ENCODE measurements at regions not wholly inside any gene's neighbourhood (a gene's known extent, or its start where the extent isn't known, plus 50 kb on each side); places are given as distances from the start of the nearest gene placed in this dataset.

DNA sequence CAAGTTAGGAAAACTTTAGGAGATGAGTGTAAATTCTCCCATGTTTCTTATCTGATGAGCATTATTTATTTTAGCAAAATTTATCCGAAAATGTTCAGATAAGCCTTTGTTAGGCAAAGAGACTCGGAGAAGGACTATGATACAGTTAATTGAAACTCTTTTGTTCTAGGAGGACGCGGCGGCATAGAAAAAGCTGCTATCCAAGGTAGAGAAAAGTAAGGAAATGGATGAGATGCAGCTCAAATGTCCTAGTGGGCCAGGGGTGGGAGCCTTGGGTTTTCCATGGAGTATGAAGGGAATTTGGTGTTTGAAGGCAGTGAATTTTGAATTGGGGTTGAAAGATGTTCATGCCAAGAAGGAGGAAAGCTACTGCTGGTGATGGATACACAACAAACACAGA lies 1504.5 kb downstream of the AACS start:
- no peak overlapping the region for H4K91ac ChIP-seq (ENCODE audit: low read depth, low read length, poor library complexity)
- no peak overlapping the region for H3K14ac ChIP-seq (ENCODE audit: low read length)
- H2BK15ac ChIP-seq (ENCODE audit: low read length) = no peak overlapping the region
- no peak overlapping the region for H4K8ac ChIP-seq (ENCODE audit: low read depth, low read length)
- H3K18ac ChIP-seq (ENCODE audit: low read length) = no peak overlapping the region
- no peaks in the 10 kb centered on the region for H3K9me3 ChIP-seq (replicated peaks in 1 of 2; ENCODE audit: control insufficient read depth in 2 of 2, insufficient read depth in 1 of 2, low read depth in 1 of 2, low read length in 2 of 2)
- no peak overlapping the region for H2BK12ac ChIP-seq (ENCODE audit: low read length)
- no peak overlapping the region for H3K23ac ChIP-seq (ENCODE audit: low read depth, low read length, poor library complexity)
- H3K4ac ChIP-seq (ENCODE audit: low read length) = no peak overlapping the region
- H3K36me3 ChIP-seq (replicated peaks in 1 of 2; ENCODE audit: control insufficient read depth in 2 of 2, insufficient read depth in 2 of 2, low read length in 2 of 2) = no peaks in the 10 kb centered on the region
- no peak overlapping the region for H3K4me3 ChIP-seq (ENCODE audit: low read length in 2 of 2)
- H2BK5ac ChIP-seq (ENCODE audit: low read length) = no peak overlapping the region
- no peak overlapping the region for H2BK120ac ChIP-seq (ENCODE audit: low read depth, low read length)
- no CpG with 5 or more reads among the region's 5 CpGs for WGBS, 2 donors (ENCODE audit: extremely low coverage in 2 of 2, insufficient read length in 2 of 2, insufficient replicate concordance in 1 of 2)
- no peak overlapping the region for H2AFZ ChIP-seq (ENCODE audit: low read length)
- no peaks in the 10 kb centered on the region for H3K4me1 ChIP-seq (ENCODE audit: control insufficient read depth in 2 of 2, insufficient read depth in 1 of 2, low read depth in 1 of 2, low read length in 2 of 2)
- no peak overlapping the region for H3K9ac ChIP-seq (ENCODE audit: low read depth, low read length, poor library complexity)
- no peak overlapping the region for H2AK5ac ChIP-seq (ENCODE audit: low read depth, low read length)
- no peak for DNase-seq (ENCODE audit: low spot score)
- H3K27ac ChIP-seq (replicated peaks; ENCODE audit: low read length) = no peak overlapping the region
- no peak overlapping the region for H3K4me2 ChIP-seq (ENCODE audit: insufficient read depth, low read length, poor library complexity, severe bottlenecking)
- no peaks in the 10 kb centered on the region for H3K27me3 ChIP-seq (ENCODE audit: control insufficient read depth in 3 of 3, insufficient read depth in 3 of 3, low read depth in 1 of 3, low read length in 3 of 3)
- no peaks in the 10 kb centered on the region for H3K79me1 ChIP-seq (ENCODE audit: low read depth, low read length)

DNA sequence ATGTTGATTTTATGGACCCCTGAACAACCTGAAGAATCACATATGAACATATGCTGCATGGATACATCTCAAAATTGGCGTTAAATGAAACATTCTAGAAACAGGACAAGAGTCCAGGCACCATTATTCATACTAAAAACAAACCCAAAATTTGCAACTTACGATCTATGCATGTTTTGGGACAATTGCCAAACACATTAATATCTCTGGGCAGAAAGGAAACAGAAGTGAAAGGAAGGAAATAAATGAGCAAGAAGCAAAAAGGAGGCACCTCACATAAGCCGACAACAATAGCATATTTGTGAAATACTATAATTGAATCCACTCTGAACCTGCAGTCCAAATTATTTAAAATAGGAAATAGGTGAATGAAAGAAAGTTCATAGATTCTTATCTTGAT lies 1505.3 kb downstream of the AACS start:
- Histone ChIP-seq H3K18ac (ENCODE audit: low read length) (no peak overlapping the region), H3K4me2 (ENCODE audit: insufficient read depth, low read length, poor library complexity, severe bottlenecking) (no peak overlapping the region), H4K8ac (ENCODE audit: low read depth, low read length) (no peak overlapping the region), H3K27ac (replicated peaks; ENCODE audit: low read length) (no peak overlapping the region), H2BK5ac (ENCODE audit: low read length) (no peak overlapping the region), H2AK5ac (ENCODE audit: low read depth, low read length) (no peak overlapping the region), H2AFZ (ENCODE audit: low read length) (no peak overlapping the region), H3K4me1 (ENCODE audit: control insufficient read depth in 2 of 2, insufficient read depth in 1 of 2, low read depth in 1 of 2, low read length in 2 of 2) (no peaks in the 10 kb centered on the region), H3K4me3 (ENCODE audit: low read length in 2 of 2) (no peak overlapping the region), H3K27me3 (ENCODE audit: control insufficient read depth in 3 of 3, insufficient read depth in 3 of 3, low read depth in 1 of 3, low read length in 3 of 3) (no peaks in the 10 kb centered on the region), H2BK120ac (ENCODE audit: low read depth, low read length) (no peak overlapping the region), H3K9me3 (replicated peaks in 1 of 2; ENCODE audit: control insufficient read depth in 2 of 2, insufficient read depth in 1 of 2, low read depth in 1 of 2, low read length in 2 of 2) (no peaks in the 10 kb centered on the region), H3K9ac (ENCODE audit: low read depth, low read length, poor library complexity) (no peak overlapping the region), H3K79me1 (ENCODE audit: low read depth, low read length) (no peaks in the 10 kb centered on the region), H3K14ac (ENCODE audit: low read length) (no peak overlapping the region), H3K23ac (ENCODE audit: low read depth, low read length, poor library complexity) (no peak overlapping the region), H3K36me3 (replicated peaks in 1 of 2; ENCODE audit: control insufficient read depth in 2 of 2, insufficient read depth in 2 of 2, low read length in 2 of 2) (no peaks in the 10 kb centered on the region), H2BK15ac (ENCODE audit: low read length) (no peak overlapping the region), H2BK12ac (ENCODE audit: low read length) (no peak overlapping the region), H3K4ac (ENCODE audit: low read length) (no peak overlapping the region), H4K91ac (ENCODE audit: low read depth, low read length, poor library complexity) (no peak overlapping the region)
- DNase-seq (ENCODE audit: low spot score) = no peak
- WGBS, 2 donors (ENCODE audit: extremely low coverage in 2 of 2, insufficient read length in 2 of 2, insufficient replicate concordance in 1 of 2) = no CpG with 5 or more reads among the region's 3 CpGs

DNA sequence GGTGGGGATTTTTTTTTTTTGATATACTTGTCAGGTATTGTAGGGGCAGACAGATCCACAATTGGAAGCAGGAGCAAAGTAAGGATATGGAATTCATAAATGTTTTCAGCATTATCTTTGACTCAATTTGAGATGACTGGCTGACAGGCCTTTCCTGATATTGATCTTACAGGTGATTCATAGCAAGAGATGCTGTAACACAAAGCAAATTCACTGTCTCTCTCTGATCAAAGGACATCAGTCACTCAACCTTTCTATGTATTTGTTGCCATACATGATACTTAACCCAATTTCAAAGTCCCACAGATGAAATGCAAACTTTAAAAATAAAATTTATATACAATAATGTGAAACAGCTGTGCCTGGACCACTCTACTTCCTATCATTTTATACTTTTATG lies 1506.9 kb downstream of the AACS start:
- Histone ChIP-seq H3K23ac (ENCODE audit: low read depth, low read length, poor library complexity) (no peak overlapping the region), H2AFZ (ENCODE audit: low read length) (no peak overlapping the region), H2BK120ac (ENCODE audit: low read depth, low read length) (no peak overlapping the region), H3K14ac (ENCODE audit: low read length) (no peak overlapping the region), H2BK5ac (ENCODE audit: low read length) (no peak overlapping the region), H2AK5ac (ENCODE audit: low read depth, low read length) (no peak overlapping the region), H4K91ac (ENCODE audit: low read depth, low read length, poor library complexity) (no peak overlapping the region), H3K9ac (ENCODE audit: low read depth, low read length, poor library complexity) (no peak overlapping the region), H3K27ac (replicated peaks; ENCODE audit: low read length) (no peak overlapping the region), H3K36me3 (replicated peaks in 1 of 2; ENCODE audit: control insufficient read depth in 2 of 2, insufficient read depth in 2 of 2, low read length in 2 of 2) (no peaks in the 10 kb centered on the region), H3K4me3 (ENCODE audit: low read length in 2 of 2) (no peak overlapping the region), H3K9me3 (replicated peaks in 1 of 2; ENCODE audit: control insufficient read depth in 2 of 2, insufficient read depth in 1 of 2, low read depth in 1 of 2, low read length in 2 of 2) (no peaks in the 10 kb centered on the region), H3K4me1 (ENCODE audit: control insufficient read depth in 2 of 2, insufficient read depth in 1 of 2, low read depth in 1 of 2, low read length in 2 of 2) (no peaks in the 10 kb centered on the region), H3K79me1 (ENCODE audit: low read depth, low read length) (no peaks in the 10 kb centered on the region), H3K4ac (ENCODE audit: low read length) (no peak overlapping the region), H3K27me3 (ENCODE audit: control insufficient read depth in 3 of 3, insufficient read depth in 3 of 3, low read depth in 1 of 3, low read length in 3 of 3) (no peaks in the 10 kb centered on the region), H2BK15ac (ENCODE audit: low read length) (no peak overlapping the region), H2BK12ac (ENCODE audit: low read length) (no peak overlapping the region), H4K8ac (ENCODE audit: low read depth, low read length) (no peak overlapping the region), H3K18ac (ENCODE audit: low read length) (no peak overlapping the region), H3K4me2 (ENCODE audit: insufficient read depth, low read length, poor library complexity, severe bottlenecking) (no peak overlapping the region)
- DNase-seq (ENCODE audit: low spot score) = no peak

DNA sequence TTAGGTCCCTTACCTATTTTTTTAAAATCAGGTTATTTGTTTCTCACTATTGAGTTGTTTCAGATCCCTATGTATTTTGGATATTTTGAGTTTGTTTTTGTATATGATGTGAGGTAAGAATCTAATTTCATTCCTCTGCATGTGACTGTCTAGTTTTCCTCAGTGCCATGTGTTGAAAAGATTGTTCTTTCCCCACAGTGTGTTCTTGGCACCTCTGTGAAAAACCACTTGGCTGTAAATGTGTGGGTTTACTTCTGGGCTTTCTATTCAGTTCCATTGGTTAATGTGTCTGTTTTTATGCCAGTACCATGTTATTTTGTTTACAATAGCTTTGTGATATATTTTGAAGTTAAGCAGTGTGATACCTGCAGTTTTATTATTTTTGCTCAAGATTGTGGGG lies 1516.4 kb downstream of the AACS start:
- H4K91ac ChIP-seq (ENCODE audit: low read depth, low read length, poor library complexity) = no peak overlapping the region
- no peak overlapping the region for H2AK5ac ChIP-seq (ENCODE audit: low read depth, low read length)
- H2BK120ac ChIP-seq (ENCODE audit: low read depth, low read length) = no peak overlapping the region
- H3K27ac ChIP-seq (replicated peaks; ENCODE audit: low read length) = no peak overlapping the region
- no peak overlapping the region for H3K18ac ChIP-seq (ENCODE audit: low read length)
- DNase-seq (ENCODE audit: low spot score) = no peak
- H2BK15ac ChIP-seq (ENCODE audit: low read length) = no peak overlapping the region
- no peak overlapping the region for H3K4me3 ChIP-seq (ENCODE audit: low read length in 2 of 2)
- no peak overlapping the region for H2BK5ac ChIP-seq (ENCODE audit: low read length)
- no peak overlapping the region for H3K9ac ChIP-seq (ENCODE audit: low read depth, low read length, poor library complexity)
- no peak overlapping the region for H3K4ac ChIP-seq (ENCODE audit: low read length)
- H3K79me1 ChIP-seq (ENCODE audit: low read depth, low read length) = no peaks in the 10 kb centered on the region
- H4K8ac ChIP-seq (ENCODE audit: low read depth, low read length) = no peak overlapping the region
- no peak overlapping the region for H2BK12ac ChIP-seq (ENCODE audit: low read length)
- no peaks in the 10 kb centered on the region for H3K36me3 ChIP-seq (replicated peaks in 1 of 2; ENCODE audit: control insufficient read depth in 2 of 2, insufficient read depth in 2 of 2, low read length in 2 of 2)
- no peaks in the 10 kb centered on the region for H3K27me3 ChIP-seq (ENCODE audit: control insufficient read depth in 3 of 3, insufficient read depth in 3 of 3, low read depth in 1 of 3, low read length in 3 of 3)
- H3K4me1 ChIP-seq (ENCODE audit: control insufficient read depth in 2 of 2, insufficient read depth in 1 of 2, low read depth in 1 of 2, low read length in 2 of 2) = peaks cover 0 to 3% of the 10 kb centered on the region in 2 donors
- no peak overlapping the region for H3K14ac ChIP-seq (ENCODE audit: low read length)
- H3K4me2 ChIP-seq (ENCODE audit: insufficient read depth, low read length, poor library complexity, severe bottlenecking) = no peak overlapping the region
- no peaks in the 10 kb centered on the region for H3K9me3 ChIP-seq (replicated peaks in 1 of 2; ENCODE audit: control insufficient read depth in 2 of 2, insufficient read depth in 1 of 2, low read depth in 1 of 2, low read length in 2 of 2)
- no peak overlapping the region for H3K23ac ChIP-seq (ENCODE audit: low read depth, low read length, poor library complexity)
- no peak overlapping the region for H2AFZ ChIP-seq (ENCODE audit: low read length)
